Tibial nerve (tissue), 4 donors: ENCODE measurements at regions not wholly inside any gene's neighbourhood (a gene's known extent, or its start where the extent isn't known, plus 50 kb on each side); places are given as distances from the start of the nearest gene placed in this dataset.

Source experiments
- DNase-seq, 2 donors: peaks; one replicate each; pipeline ENCODE4 v3.0.0-alpha.2; 2019; ENCODE audit warnings: low spot score in 2 of 2
- H3K27ac ChIP-seq, 4 donors: fragments of 200-600 bp; sonication (generic) in 3 of 4; one replicate each; pipeline ENCODE4 v1.5.1; 2017 to 2019; ENCODE audit warnings: mild to moderate bottlenecking in 1 of 4
- H3K27me3 ChIP-seq, 2 donors: fragments of 200-600 bp; sonication (generic) in 1 of 2; one replicate each; pipeline versions ENCODE4 v1.5.1 to v1.6.0; 2017 to 2019
- H3K36me3 ChIP-seq, 3 donors: fragments of 200-600 bp; sonication (generic); one replicate each; pipeline ENCODE4 v1.5.1; 2018 to 2019
- H3K4me1 ChIP-seq, 4 donors: fragments of 200-600 bp; sonication (generic) in 3 of 4; one replicate each; pipeline ENCODE4 v1.5.1; 2017 to 2019
- H3K4me3 ChIP-seq, 4 donors: fragments of 200-600 bp; sonication (generic) in 3 of 4; one replicate each; pipeline ENCODE4 v1.5.1; 2017 to 2019; ENCODE audit warnings: mild to moderate bottlenecking in 1 of 4, moderate library complexity in 1 of 4
- H3K9me3 ChIP-seq, 4 donors: fragments of 200-600 bp; sonication (generic) in 3 of 4; one replicate each; pipeline ENCODE4 v1.5.1; 2017 to 2019
- EP300 ChIP-seq, 2 donors: sonication (generic); formaldehyde crosslinking; IDR thresholded peaks; one replicate each; pipeline ENCODE4 v1.6.1; 2017; ENCODE audit warnings: antibody characterized with exemption in 2 of 2, mild to moderate bottlenecking in 1 of 2
- POLR2A ChIP-seq, 2 donors: fragments of 450-650 bp; IDR thresholded peaks; one replicate each; pipeline ENCODE4 v1.6.1; 2017; ENCODE audit warnings: antibody characterized with exemption in 2 of 2, mild to moderate bottlenecking in 2 of 2, moderate library complexity in 2 of 2
- WGBS, 2 donors: methylation state at CpG; one replicate each; pipeline ENCODE4 v1.1.5; 2018; 5-methylcytosine and 5-hydroxymethylcytosine counted together
- TF ChIP-seq, protein P1 (sequence below), 5 experiments: fragments of 200-600 bp in 3 of 5; fragments of 450-650 bp in 2 of 5; sonication (generic) in 3 of 5; IDR thresholded peaks; one replicate each; pipeline ENCODE4 v1.5.1; 2016 to 2019; ENCODE audit warnings: antibody characterized with exemption in 5 of 5, mild to moderate bottlenecking in 3 of 5, moderate library complexity in 2 of 5

DNA sequence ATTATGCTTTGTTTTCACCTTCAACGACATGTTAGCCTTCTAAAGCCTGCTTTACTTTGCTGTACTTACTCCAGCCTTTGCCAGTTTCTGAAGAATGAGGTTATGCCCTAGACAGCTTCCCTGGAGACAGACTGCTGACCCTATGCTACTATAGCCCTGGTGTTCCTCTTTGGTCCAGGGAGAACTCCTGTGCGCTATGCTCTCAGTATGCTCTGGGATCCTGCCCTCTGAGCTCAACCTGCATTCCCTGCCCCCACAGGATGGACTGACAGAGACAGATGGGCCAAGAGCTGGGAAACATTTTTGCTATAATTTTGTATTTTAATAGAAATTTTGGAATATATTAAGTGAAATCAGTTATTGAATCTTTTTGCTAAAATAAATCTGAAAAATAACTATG lies 425.9 kb downstream of the TMA16 start:
- Histone ChIP-seq H3K4me1 (no peaks in the 10 kb centered on the region), H3K27ac (no peak overlapping the region), H3K36me3 (no peaks in the 10 kb centered on the region), H3K9me3 (no peaks in the 10 kb centered on the region), H3K27me3 (no peaks in the 10 kb centered on the region), H3K4me3 (no peak overlapping the region)
- no peak for TF ChIP-seq EP300 (IDR thresholded peaks at IDR 0.05)
- no peak for TF ChIP-seq POLR2A (IDR thresholded peaks at IDR 0.05)
- TF ChIP-seq, protein P1, sequence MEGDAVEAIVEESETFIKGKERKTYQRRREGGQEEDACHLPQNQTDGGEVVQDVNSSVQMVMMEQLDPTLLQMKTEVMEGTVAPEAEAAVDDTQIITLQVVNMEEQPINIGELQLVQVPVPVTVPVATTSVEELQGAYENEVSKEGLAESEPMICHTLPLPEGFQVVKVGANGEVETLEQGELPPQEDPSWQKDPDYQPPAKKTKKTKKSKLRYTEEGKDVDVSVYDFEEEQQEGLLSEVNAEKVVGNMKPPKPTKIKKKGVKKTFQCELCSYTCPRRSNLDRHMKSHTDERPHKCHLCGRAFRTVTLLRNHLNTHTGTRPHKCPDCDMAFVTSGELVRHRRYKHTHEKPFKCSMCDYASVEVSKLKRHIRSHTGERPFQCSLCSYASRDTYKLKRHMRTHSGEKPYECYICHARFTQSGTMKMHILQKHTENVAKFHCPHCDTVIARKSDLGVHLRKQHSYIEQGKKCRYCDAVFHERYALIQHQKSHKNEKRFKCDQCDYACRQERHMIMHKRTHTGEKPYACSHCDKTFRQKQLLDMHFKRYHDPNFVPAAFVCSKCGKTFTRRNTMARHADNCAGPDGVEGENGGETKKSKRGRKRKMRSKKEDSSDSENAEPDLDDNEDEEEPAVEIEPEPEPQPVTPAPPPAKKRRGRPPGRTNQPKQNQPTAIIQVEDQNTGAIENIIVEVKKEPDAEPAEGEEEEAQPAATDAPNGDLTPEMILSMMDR (IDR thresholded peaks at IDR 0.05) = no peak
- 72 to 88% methylated on average over 2 of the region's 2 CpGs for WGBS, 2 donors
- no peak for DNase-seq

DNA sequence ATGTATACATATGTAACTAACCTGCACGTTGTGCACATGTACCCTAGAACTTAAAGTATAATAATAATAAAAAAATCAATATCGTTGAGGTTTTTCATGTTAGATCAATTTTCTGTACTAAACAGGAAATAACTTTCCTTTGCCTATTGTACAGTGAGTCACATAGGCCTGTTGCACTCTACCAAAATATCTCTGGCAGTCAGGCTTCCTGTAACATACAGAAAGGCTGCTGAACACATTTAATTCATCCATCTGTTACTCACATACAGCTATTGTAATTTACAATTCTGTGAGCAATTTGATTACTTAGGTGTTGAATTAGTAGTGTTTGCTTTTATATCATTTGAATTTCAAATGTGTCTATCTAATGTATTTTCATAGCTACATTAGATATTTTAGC lies 427.8 kb downstream of the TMA16 start:
- DNase-seq = no peak
- no peaks in the 10 kb centered on the region for H3K36me3 ChIP-seq
- H3K4me3 ChIP-seq = no peak overlapping the region
- H3K9me3 ChIP-seq = no peaks in the 10 kb centered on the region
- WGBS, 2 donors = 72 to 86% methylated on average over 2 of the region's 2 CpGs
- no peaks in the 10 kb centered on the region for H3K27me3 ChIP-seq
- TF ChIP-seq POLR2A (IDR thresholded peaks at IDR 0.05) (no peak), EP300 (IDR thresholded peaks at IDR 0.05) (no peak)
- TF ChIP-seq, protein P1 (IDR thresholded peaks at IDR 0.05) = no peak
- H3K4me1 ChIP-seq = no peaks in the 10 kb centered on the region
- H3K27ac ChIP-seq = no peak overlapping the region

DNA sequence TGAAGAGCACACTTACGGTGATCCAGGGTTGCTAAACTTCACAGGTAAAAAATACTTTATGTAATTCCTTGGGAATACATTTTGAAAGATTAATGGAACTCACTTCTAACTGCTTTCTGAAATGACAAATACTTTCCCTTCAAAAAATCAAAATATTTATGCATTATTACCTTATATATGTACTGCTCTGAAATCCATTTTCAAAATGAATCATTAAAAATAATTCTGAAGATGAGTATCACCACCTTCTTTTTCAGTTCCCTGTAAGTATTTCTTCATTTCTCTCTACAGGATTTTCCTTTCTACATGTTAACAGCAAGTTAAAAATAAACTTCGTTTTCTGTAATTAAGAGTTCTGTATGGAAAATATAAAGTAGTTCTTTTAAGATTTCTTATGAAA lies 428.6 kb downstream of the TMA16 start:
- no peaks in the 10 kb centered on the region for H3K9me3 ChIP-seq
- 84 to 86% methylated on average over 2 of the region's 2 CpGs for WGBS, 2 donors
- H3K4me3 ChIP-seq = no peak overlapping the region
- DNase-seq = no peak
- no peak overlapping the region for H3K27ac ChIP-seq
- TF ChIP-seq, protein P1 (IDR thresholded peaks at IDR 0.05) = no peak
- no peak for TF ChIP-seq EP300 (IDR thresholded peaks at IDR 0.05)
- no peak for TF ChIP-seq POLR2A (IDR thresholded peaks at IDR 0.05)
- H3K27me3 ChIP-seq = no peaks in the 10 kb centered on the region
- no peaks in the 10 kb centered on the region for H3K36me3 ChIP-seq
- H3K4me1 ChIP-seq = no peaks in the 10 kb centered on the region

DNA sequence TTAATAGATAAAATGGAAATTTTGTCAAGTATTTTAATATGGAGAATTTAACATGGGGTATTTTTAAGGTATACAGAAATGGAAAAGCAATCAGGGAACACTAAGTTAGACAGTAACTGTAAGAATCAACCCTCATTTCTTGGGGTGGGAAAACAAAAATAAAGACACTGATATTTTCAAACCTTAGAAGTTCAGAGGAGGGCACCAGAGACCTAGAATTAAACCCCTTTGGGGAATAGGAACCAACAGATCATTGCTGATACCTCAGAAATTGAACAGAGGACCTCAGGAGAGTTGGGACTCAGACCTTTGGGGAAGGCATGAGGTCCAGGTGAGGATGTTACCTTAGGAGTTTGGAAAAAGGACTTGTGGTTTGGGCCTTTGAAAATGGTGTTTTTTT lies 435.6 kb downstream of the TMA16 start:
- TF ChIP-seq POLR2A (IDR thresholded peaks at IDR 0.05) (no peak), EP300 (IDR thresholded peaks at IDR 0.05) (no peak)
- TF ChIP-seq, protein P1 (IDR thresholded peaks at IDR 0.05) = no peak
- no peak overlapping the region for H3K27ac ChIP-seq
- H3K9me3 ChIP-seq = no peaks in the 10 kb centered on the region
- H3K36me3 ChIP-seq = no peaks in the 10 kb centered on the region
- no peaks in the 10 kb centered on the region for H3K4me1 ChIP-seq
- no peak overlapping the region for H3K4me3 ChIP-seq
- no peak for DNase-seq
- no peaks in the 10 kb centered on the region for H3K27me3 ChIP-seq

DNA sequence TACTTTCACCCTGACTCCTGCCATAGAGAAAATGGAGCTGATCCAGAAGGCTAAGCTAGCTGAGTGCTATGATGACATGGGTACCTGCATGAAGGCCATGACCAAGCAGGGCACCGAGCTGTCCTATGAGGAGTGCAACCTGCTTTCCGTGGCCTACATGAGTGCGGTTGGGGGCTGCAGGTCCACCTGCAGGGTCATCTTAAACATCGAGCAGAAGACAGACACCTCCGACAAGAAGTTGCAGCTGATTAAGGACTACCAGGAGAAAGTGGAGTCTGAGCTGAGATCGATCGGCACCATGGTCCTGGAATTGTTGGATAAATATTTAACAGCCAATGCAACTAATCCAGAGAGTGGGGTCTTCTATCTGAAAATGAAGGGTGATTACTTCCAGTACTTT lies 438.0 kb downstream of the TMA16 start:
- 93% methylated on average over 7 of the region's 7 CpGs for WGBS, 2 donors
- no peak for TF ChIP-seq EP300 (IDR thresholded peaks at IDR 0.05)
- TF ChIP-seq, protein P1 (IDR thresholded peaks at IDR 0.05) = no peak
- TF ChIP-seq POLR2A (IDR thresholded peaks at IDR 0.05) = no peak

More for the DNA sequence above, 438.0 kb downstream of the TMA16 start:
- no peaks in the 10 kb centered on the region for H3K9me3 ChIP-seq
- DNase-seq = no peak
- H3K4me1 ChIP-seq = no peaks in the 10 kb centered on the region
- no peak overlapping the region for H3K27ac ChIP-seq
- no peaks in the 10 kb centered on the region for H3K27me3 ChIP-seq
- H3K36me3 ChIP-seq = no peaks in the 10 kb centered on the region
- H3K4me3 ChIP-seq = no peak overlapping the region
